Small intestine (tissue), 7 donors: ENCODE measurements at regions not wholly inside any gene's neighbourhood (a gene's known extent, or its start where the extent isn't known, plus 50 kb on each side); places are given as distances from the start of the nearest gene placed in this dataset.
"Not testable (repeated sequence)": the region's sequence is repeated elsewhere in the genome, so short reads cannot be mapped to it uniquely, and the experiment has no call there.

Experiments
- DNase-seq, 2 donors: peaks; one replicate each; pipeline versions ENCODE4 v3.0.0 to v3.0.0-alpha.2; 2013
- FAIRE-seq: peaks from 2 replicates; lab custom pipeline; 2012; peaks lifted over from hg19 to GRCh38; lab: Jason Lieb, UNC
- H3K27ac ChIP-seq, 3 donors: one replicate each; pipeline ENCODE4 v1.5.1; 2013; ENCODE audit warnings: low read length in 2 of 3, mild to moderate bottlenecking in 2 of 3, control low read depth in 1 of 3, inconsistent platforms in 1 of 3, low read depth in 1 of 3, moderate library complexity in 1 of 3
- H3K27me3 ChIP-seq, 3 donors: one replicate each; pipeline ENCODE4 v1.6.1; 2013; ENCODE audit warnings: low read length in 3 of 3, inconsistent platforms in 1 of 3; ENCODE audit not compliant: control insufficient read depth in 3 of 3, insufficient read depth in 3 of 3
- H3K36me3 ChIP-seq, 3 donors: one replicate each; pipeline ENCODE4 v1.6.1; 2013; ENCODE audit warnings: low read length in 3 of 3, inconsistent platforms in 1 of 3, low read depth in 1 of 3, mild to moderate bottlenecking in 1 of 3, moderate library complexity in 1 of 3; ENCODE audit not compliant: control insufficient read depth in 3 of 3, insufficient read depth in 2 of 3
- H3K4me1 ChIP-seq, 3 donors: one replicate each; pipeline ENCODE4 v1.6.1; 2013; ENCODE audit warnings: low read length in 2 of 3, inconsistent platforms in 1 of 3, low read depth in 1 of 3, mild to moderate bottlenecking in 1 of 3, moderate library complexity in 1 of 3; ENCODE audit not compliant: control insufficient read depth in 3 of 3, insufficient read depth in 2 of 3
- H3K4me3 ChIP-seq, 3 donors: one replicate each; pipeline ENCODE4 v1.5.1; 2013; ENCODE audit warnings: low read length in 3 of 3, control low read depth in 1 of 3, inconsistent platforms in 1 of 3, low read depth in 1 of 3, mild to moderate bottlenecking in 1 of 3, moderate library complexity in 1 of 3
- H3K9me3 ChIP-seq, 2 donors: one replicate each; pipeline ENCODE4 v1.6.1; 2013; ENCODE audit warnings: low read depth in 1 of 2, low read length in 1 of 2; ENCODE audit not compliant: control insufficient read depth in 2 of 2, insufficient read depth in 1 of 2
- WGBS, 3 donors: extraction: QIAGEN DNeasy Blood & Tissue Kit; methylation state at CpG; one replicate each; pipeline ENCODE4 v1.1.7; 2013; 5-methylcytosine and 5-hydroxymethylcytosine counted together
- donor health status: healthy with polysubstance abuse.
- donor health status: control.
- donor health status: control.
- donor health status: Bipolar disorder and iron deficiency.
- donor health status: healthy.

- Histone ChIP-seq H3K27ac (no peak overlapping the region), H3K4me3 (no peak overlapping the region), H3K27me3 (peaks cover 0 to 6% (median 0%) of the 10 kb centered on the region in 3 donors), H3K36me3 (peaks cover 0 to 3% (median 0%) of the 10 kb centered on the region in 3 donors), H3K4me1 (peaks cover 0 to 5% (median 0%) of the 10 kb centered on the region in 3 donors), H3K9me3 (no peaks in the 10 kb centered on the region)
- WGBS, 3 donors: 60 to 68% (median 68%) methylated on average over 4 of the region's 4 CpGs
- DNase-seq: no peak
- no peak for FAIRE-seq
These were observed 166.9 kb upstream of the PROK2 start for GRCh38 chr3:71951842-71952241.

- FAIRE-seq: no peak
- Histone ChIP-seq H3K9me3 (no peaks in the 10 kb centered on the region), H3K4me3 (no peak overlapping the region), H3K36me3 (peaks cover 0 to 3% (median 0%) of the 10 kb centered on the region in 3 donors), H3K27ac (no peak overlapping the region), H3K27me3 (peaks cover 0 to 6% (median 0%) of the 10 kb centered on the region in 3 donors), H3K4me1 (peaks cover 0 to 5% (median 0%) of the 10 kb centered on the region in 3 donors)
- DNase-seq: no peak
- 71 to 96% (median 89%) methylated on average over 4 of the region's 4 CpGs for WGBS, 3 donors
These were observed 166.4 kb upstream of the PROK2 start for GRCh38 chr3:71951361-71951760.

DNA sequence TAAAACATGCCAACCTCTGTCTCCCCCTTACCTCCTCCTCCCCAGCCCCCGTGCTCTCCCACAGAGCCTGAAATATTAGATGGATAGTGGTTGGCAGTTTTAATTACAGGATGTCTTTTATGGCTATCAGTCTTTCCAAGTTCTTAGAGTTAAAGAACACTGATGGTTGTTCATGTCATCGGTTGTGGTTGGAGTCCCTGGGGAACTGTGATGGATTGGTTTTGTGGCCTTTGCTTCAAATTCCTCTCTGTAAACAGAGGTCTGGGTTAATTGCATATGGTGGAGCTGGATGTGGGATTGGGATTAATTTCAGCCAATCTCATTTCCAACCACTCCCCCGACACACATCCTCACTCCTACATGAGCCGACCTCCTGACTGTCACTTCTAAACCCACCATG is 164.5 kb upstream of the PROK2 start:
- FAIRE-seq (no peak), DNase-seq (no peak)
- H3K4me1 ChIP-seq: no peaks in the 10 kb centered on the region
- H3K9me3 ChIP-seq: no peaks in the 10 kb centered on the region
- no peak overlapping the region for H3K27ac ChIP-seq
- peaks cover 0 to 3% (median 0%) of the 10 kb centered on the region in 3 donors for H3K36me3 ChIP-seq
- H3K4me3 ChIP-seq: no peak overlapping the region
- 78 to 83% (median 80%) methylated on average over 4 of the region's 4 CpGs for WGBS, 3 donors
- H3K27me3 ChIP-seq: peaks cover 0 to 9% (median 0%) of the 10 kb centered on the region in 3 donors

- H3K27me3 ChIP-seq: peaks cover 0 to 25% (median 0%) of the 10 kb centered on the region in 3 donors
- H3K27ac ChIP-seq: no peak overlapping the region
- no peaks in the 10 kb centered on the region for H3K4me1 ChIP-seq
- no peak overlapping the region for H3K4me3 ChIP-seq
- H3K9me3 ChIP-seq: peaks cover 0 to 1% of the 10 kb centered on the region in 2 donors
- H3K36me3 ChIP-seq: no peaks in the 10 kb centered on the region
- DNase-seq (no peak), FAIRE-seq (no peak)
- 72 to 81% (median 79%) methylated on average over 5 of the region's 5 CpGs for WGBS, 3 donors
These were observed 159.6 kb upstream of the PROK2 start for GRCh38 chr3:71944482-71945065.

GRCh38 chr3:71942432-71943187 is 157.7 kb upstream of the PROK2 start:
- WGBS, 3 donors: 83 to 88% (median 86%) methylated on average over 9 of the region's 9 CpGs

DNA sequence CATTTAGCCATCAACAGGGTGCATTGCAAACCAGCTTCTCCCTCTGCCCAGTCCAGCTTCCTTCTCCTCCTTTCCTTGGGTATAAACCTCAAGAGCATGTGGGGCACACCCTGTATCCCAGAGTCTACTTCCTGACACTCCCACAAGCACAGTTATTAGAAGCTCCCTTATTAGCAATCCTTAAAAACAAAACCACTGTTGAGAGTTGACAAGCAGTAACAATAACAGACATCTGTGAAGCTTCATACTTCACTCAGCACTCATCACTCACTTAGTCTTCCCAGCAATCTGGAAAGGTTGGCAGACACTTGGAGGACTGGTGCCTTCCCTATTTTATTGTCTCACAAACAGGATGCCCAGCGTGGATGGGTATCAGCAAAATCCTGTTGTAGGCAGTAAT is 155.5 kb upstream of the PROK2 start:
- Histone ChIP-seq H3K4me3 (no peak overlapping the region), H3K27me3 (peaks cover 0 to 26% (median 0%) of the 10 kb centered on the region in 3 donors), H3K36me3 (no peaks in the 10 kb centered on the region), H3K9me3 (peaks cover 0 to 1% of the 10 kb centered on the region in 2 donors), H3K27ac (no peak overlapping the region), H3K4me1 (no peaks in the 10 kb centered on the region)
- DNase-seq (no peak), FAIRE-seq (no peak)
- WGBS, 3 donors: 62 to 85% (median 78%) methylated on average over 1 of the region's 1 CpG

More at GRCh38 chr3:71942432-71943187, 157.7 kb upstream of the PROK2 start:
- H3K36me3 ChIP-seq: no peaks in the 10 kb centered on the region
- H3K9me3 ChIP-seq: peaks cover 0 to 1% of the 10 kb centered on the region in 2 donors
- no peak for FAIRE-seq
- no peaks in the 10 kb centered on the region for H3K4me1 ChIP-seq
- no peak overlapping the region for H3K4me3 ChIP-seq
- no peak overlapping the region for H3K27ac ChIP-seq
- DNase-seq: no peak
- peaks cover 0 to 21% (median 0%) of the 10 kb centered on the region in 3 donors for H3K27me3 ChIP-seq

GRCh38 chr3:71938081-71938480 is 153.1 kb upstream of the PROK2 start:
- not testable (repeated sequence) for H3K36me3 ChIP-seq

DNA sequence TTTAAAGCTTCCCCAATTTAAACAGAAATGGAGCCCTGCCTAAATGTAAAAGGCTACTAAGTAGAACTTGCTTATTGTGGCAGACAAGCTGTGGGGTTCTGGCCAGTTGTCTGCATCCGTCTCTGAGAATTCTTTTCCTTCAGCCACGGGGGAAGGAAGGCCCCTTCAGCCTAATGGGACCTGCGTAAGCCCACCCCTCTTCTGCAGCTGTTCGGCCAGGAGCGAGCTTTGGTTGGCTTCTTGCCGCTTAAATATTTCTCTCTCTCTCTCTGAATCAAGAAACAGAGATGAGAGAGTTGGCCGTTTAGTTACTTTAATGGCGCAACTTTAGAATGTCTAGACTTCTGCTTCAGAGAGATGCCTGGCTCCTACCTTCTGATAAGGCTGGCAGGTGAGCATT is 151.7 kb upstream of the PROK2 start:
- peaks cover 0 to 18% (median 0%) of the 10 kb centered on the region in 3 donors for H3K27me3 ChIP-seq
- FAIRE-seq: no peak

More at GRCh38 chr3:71938081-71938480, 153.1 kb upstream of the PROK2 start:
- H3K27ac ChIP-seq, H3K9me3 ChIP-seq, FAIRE-seq, H3K4me3 ChIP-seq, H3K4me1 ChIP-seq, DNase-seq: not testable (repeated sequence)
- peaks cover 0 to 22% (median 0%) of the 10 kb centered on the region in 3 donors for H3K27me3 ChIP-seq
- 71 to 74% (median 72%) methylated on average over 3 of the region's 3 CpGs for WGBS, 3 donors

More for the DNA sequence above, 151.7 kb upstream of the PROK2 start:
- no peaks in the 10 kb centered on the region for H3K9me3 ChIP-seq
- DNase-seq: no peak
- H3K27ac ChIP-seq: no peak overlapping the region
- WGBS, 3 donors: 90 to 96% (median 94%) methylated on average over 8 of the region's 8 CpGs
- no peaks in the 10 kb centered on the region for H3K36me3 ChIP-seq
- H3K4me1 ChIP-seq: no peaks in the 10 kb centered on the region
- no peak overlapping the region for H3K4me3 ChIP-seq
